Fibroblast of skin of left biceps (primary cell): ENCODE measurements at regions not wholly inside any gene's neighbourhood (a gene's known extent, or its start where the extent isn't known, plus 50 kb on each side); places are given as distances from the start of the nearest gene placed in this dataset.

Experiments
- DNase-seq, 2 experiments: peaks; one replicate each; pipeline ENCODE4 v3.0.0-alpha.2; 2013; ENCODE audit warnings: low read depth in 2 of 2

- no peak for DNase-seq
Observed at GRCh38 chr11:122451911-122452310, 203.6 kb upstream of the UBASH3B start.

DNA sequence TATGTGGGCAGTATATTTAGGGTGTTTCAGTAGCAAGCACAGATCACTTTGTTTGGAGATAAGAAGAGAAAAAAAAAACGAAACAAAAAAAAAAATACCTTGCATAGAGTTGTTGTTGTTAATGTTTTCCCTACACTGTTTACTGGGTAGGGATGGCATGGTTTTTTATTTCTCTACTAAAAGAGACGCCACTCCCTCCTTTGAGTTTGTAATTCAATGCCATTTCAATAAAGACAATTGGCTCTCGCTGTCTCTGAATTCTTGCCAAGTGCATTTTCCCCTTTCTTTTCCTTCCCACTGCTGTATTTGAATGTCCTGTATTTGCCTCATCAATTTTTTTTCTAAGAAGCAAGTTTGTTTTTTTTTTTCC lies 213.9 kb upstream of the UBASH3B start:
- DNase-seq: no peak

- DNase-seq: no peak
Observed at GRCh38 chr11:122440811-122441665, 214.5 kb upstream of the UBASH3B start.

GRCh38 chr11:122439866-122440810 lies 215.4 kb upstream of the UBASH3B start:
- DNase-seq: no peak

- no peak for DNase-seq
Observed at GRCh38 chr11:122436188-122436555, 219.3 kb upstream of the UBASH3B start.

DNA sequence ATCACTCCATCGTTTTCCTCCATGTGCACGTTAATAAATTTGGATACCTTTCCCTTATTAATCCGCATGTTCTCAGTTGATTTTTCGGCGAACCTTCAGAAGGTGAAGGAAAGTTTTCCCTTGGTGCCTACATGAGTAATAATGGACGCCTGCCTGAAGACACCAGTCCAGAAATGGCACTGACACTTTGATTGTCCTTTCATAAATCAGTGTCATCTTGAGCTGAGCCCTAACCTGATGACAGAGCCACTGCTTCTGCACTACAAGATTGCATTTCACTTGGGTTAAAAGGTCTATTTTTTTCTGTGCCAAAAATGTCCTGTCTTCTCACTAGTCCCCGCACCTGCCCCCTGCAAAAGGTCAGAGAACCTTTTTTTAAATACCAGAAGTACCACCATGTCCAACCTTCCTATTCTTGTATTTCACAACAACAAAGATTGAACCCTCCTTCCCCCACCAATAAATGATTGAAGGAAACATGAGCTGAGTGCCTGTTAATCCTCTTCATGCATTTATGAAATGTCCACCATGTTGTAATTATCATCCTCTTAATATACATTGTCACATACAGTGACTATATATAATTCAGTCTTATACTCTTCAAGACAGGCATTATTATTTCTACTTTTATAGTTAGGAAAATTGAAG lies 219.9 kb upstream of the UBASH3B start:
- DNase-seq: no peak

GRCh38 chr11:122434786-122435185 lies 220.7 kb upstream of the UBASH3B start:
- no peak for DNase-seq

GRCh38 chr11:122430490-122430889 lies 225.0 kb upstream of the UBASH3B start:
- DNase-seq: no peak

GRCh38 chr11:122426073-122426472 lies 229.4 kb upstream of the UBASH3B start:
- DNase-seq: no peak

DNA sequence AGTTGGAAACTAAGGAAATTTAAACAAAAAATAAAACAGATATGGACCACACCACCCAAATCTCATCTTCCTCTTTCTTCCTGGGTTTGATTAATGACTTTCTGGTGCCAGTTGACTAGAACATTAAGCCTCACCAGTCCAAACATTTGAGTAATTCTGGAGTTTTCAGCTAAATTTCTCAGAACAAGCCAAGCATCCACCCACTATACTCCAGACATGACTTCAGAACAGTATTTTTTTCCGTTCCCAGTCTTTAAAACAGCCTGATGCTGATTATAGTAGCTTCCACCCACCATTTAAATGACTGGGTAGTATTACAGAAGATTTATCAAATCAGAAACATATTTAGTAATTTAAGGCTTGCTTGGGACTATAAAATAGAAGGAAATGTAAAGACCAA lies 230.9 kb upstream of the UBASH3B start:
- DNase-seq: no peak

- no peak for DNase-seq
Observed at GRCh38 chr11:122423886-122424285, 231.6 kb upstream of the UBASH3B start.

DNA sequence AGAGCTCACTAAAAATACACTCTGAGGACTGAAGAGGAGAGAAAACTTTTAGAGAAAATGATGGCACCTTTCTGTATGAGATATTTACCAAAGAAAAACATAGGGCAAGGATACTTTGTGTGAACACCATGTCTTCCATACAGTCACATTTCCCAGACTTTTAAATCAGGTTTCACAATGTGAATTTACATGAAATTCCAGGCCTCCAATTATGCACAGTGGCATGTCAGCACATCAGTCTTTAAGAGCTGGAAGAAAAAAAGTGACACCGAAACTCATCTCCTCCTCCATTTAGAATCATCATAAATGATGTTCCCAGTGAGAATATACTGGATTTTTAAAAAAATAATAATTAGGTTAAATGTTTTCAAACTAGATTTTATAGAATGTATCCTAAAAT lies 232.2 kb upstream of the UBASH3B start:
- no peak for DNase-seq

GRCh38 chr11:122422682-122423081 lies 232.8 kb upstream of the UBASH3B start:
- no peak for DNase-seq

DNA sequence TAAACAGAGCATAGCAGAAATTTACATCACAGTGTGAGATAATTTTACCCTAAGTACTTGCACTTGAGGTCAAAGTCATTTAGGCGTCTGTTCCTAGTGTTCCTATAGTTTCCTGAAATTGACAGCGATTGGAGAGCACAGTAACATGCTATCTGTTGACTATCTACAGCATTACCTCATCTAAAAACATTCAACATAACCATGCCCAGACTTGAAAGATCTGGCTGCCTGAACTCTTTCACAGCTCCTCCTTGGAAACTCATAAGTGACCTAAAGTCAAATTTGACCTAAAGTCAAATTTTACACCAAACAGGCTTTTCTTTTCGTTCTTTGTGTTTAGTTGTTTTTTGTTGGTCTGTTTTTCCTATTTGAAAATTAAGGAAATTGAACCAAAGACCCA lies 233.8 kb upstream of the UBASH3B start:
- no peak for DNase-seq

GRCh38 chr11:122418032-122418431 lies 237.5 kb upstream of the UBASH3B start:
- no peak for DNase-seq

DNA sequence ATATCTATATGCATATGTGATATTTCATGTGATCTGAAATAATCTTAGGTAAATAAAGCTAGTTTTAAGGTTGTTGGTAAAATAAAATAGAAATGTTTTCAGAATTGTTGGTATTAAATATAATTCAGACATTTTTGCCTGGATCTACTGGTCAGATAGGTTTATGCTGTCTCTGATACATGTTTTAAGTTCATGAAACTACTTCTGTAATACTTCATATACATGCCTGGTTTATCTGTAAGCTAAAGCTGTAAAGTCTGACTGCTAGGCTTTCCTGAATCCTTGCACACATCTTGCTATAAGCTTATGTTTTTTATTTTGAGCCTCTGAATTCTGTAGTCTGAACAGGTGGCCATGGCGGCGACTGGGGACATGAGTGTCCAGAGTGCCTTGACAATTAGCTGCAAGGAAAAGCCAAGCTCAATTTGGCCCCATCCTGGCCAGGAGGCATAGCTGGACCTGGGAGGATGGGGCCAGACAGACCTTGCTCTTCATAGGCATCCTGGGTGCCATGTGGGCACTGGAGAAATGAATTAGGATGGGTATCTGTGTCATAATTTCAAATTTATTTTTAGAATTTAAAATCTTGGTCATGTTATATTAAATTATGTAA lies 241.0 kb upstream of the UBASH3B start:
- no peak for DNase-seq

DNA sequence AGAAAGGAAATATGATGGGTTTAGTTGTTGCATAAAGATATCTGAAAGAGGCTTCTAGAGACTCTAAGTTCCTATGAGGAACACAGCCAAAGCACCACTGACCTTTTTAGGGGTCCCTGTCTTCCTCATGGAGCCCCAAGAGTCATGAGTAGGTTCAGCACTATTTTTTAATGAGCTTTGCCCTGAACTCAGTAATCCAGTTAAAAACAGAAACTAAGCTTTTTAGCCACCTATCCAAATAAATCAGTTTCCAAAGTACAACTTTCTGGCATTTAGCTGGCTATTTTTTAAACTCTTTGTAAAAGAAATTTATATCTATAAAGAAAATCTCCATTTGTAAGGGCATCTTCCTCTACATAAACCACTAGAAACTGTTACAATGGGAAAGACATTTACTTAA lies 241.8 kb upstream of the UBASH3B start:
- DNase-seq: no peak

DNA sequence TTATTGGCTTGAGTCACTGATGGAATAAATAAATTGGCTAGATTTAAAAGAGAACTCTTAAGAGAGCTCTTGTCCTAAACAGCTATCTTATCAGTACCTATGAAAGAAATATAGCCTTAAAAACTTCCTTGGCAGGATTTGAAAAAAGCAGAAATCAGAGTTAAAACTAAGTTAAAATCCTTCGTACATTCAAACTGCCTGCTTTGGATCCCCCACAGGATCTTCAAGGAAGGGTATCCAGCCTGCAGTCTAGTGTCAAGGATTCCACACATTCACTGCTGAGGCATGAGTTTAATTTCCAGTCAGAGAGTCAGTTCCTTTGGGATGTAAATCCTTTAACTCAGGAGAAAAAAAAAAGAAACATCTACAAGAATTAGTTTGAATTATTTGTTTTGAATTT lies 242.9 kb upstream of the UBASH3B start:
- DNase-seq: no peak

DNA sequence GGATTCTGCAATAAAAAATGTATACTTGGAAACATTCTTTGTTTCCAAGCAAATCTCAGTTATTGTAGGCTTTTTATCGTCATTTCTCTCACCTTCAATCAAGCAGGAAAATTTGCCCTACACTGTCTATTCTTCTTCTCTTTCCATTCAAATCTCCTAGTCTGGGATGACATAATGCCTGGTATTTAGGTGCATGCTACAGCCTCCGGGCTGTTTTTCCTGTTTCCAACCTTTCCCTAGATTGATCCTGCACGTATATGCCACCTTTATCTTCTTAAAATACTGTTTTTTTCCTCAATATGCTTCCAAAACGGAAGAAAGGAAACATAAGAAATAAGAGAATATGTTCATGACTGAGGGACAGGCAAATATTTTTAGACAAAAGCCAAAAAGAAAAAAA lies 249.1 kb upstream of the UBASH3B start:
- no peak for DNase-seq

- DNase-seq: no peak
Observed at GRCh38 chr11:122405547-122406341, 249.8 kb upstream of the UBASH3B start.

DNA sequence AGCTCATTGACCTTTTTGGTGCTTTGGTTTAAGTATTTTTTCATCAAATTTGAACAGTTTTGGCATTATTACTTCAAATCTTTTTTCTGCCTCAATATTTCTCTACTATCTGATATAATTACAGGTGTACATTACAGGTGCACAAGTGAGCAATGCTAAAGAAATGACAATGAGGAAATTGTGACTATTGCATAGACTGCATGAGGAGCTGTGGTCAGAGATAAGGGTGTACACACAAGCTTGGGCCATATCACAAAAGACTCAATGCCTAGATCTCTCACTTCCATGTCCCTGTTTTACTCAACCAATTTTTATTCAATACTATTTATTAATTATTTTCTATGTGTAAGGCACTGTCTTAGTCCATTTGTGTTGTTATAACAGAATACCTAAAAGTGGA lies 251.0 kb upstream of the UBASH3B start:
- DNase-seq: no peak
